NCI-H146 (cell line): ENCODE measurements at regions not wholly inside any gene's neighbourhood (a gene's known extent, or its start where the extent isn't known, plus 50 kb on each side); places are given as distances from the start of the nearest gene placed in this dataset.

Experiments
- DNase-seq: peaks from one replicate; lab custom pipeline; 2025; lab: John Stamatoyannopoulos, UW

- DNase-seq = no peak
Measured at GRCh38 chr6:151701911-151702562, 105.4 kb upstream of the ESR1 start.

DNA sequence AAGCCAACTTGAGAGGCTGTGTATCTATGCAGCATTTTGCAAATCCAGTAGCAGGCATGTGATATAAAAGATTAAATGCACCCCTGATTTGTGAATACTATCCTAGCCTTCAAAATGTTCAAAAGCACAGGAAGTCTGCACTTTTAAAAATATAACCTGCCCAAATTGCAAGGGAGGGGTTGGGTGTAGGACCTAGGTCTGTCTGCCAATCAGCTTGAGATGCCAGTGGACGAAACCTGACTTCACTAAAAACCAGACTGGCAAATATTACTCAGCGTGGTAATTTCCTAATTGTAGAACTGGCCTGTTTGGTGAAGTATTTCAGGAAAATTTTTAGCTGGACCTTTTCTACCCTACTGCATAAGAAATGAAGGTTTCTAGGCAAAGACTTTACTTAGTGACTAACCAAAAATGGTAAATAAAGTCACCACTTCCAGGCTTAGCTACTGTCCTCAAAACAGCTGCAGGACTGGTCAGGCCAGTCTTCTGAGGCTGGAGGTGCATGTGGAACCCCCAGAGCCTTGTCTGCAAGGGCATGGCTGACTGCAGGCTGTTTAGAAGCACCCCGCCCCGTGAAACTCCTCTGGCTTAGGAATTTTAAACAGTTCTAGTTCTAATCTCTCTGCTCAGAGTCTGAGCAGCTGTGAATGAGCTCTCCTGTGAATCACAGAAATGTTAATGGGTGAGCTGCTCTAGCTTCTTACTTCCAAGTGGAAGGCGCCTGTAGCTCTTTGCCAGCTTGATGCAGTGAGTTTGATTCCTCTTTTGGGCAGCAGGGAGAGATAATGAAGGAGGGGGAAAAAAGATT is 104.4 kb upstream of the ESR1 start:
- DNase-seq = no peak

- no peak for DNase-seq
Measured at GRCh38 chr6:151704383-151704782, 103.1 kb upstream of the ESR1 start.

DNA sequence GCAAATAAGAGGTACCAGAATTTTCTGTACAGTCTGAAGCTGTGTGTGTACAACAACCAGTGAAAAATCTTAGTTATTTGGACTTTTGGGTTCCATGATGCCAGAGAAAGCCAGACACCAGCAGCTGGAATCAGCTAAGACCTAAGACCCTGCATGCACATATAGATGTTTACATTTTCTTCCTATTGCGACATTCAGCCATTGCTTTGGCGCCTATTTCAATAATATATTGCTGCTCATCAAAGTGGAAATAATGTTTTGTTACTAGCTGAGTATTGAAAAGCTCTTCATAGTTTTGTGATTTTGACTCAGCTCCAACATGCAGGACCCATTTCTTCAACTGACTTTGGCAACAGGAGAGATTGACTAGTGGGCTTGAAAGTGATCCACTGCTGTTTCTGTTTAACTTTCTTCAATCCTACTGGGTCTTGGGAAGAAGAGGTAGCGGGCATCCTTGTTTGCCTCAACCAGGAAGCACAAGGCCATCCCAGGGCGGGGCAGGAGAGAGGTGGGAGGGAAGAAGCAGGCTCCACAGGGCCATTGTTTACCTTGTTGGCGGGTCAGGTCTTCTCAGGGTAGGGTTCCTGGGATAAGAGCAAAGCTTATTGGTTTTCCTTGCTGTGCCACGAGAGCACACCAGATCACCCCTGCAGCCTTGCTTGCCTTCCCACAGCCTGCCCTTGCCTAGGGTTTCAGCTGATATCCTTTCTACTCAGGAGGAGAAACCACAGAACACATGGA is 101.3 kb upstream of the ESR1 start:
- no peak for DNase-seq

GRCh38 chr6:151709329-151709728 is 98.2 kb upstream of the ESR1 start:
- no peak for DNase-seq

GRCh38 chr6:151716526-151716932 is 91.0 kb upstream of the ESR1 start:
- DNase-seq = no peak

- no peak for DNase-seq
Measured at GRCh38 chr6:151719070-151719469, 88.4 kb upstream of the ESR1 start.

- DNase-seq = no peak
Measured at GRCh38 chr6:151721146-151721545, 86.3 kb upstream of the ESR1 start.

DNA sequence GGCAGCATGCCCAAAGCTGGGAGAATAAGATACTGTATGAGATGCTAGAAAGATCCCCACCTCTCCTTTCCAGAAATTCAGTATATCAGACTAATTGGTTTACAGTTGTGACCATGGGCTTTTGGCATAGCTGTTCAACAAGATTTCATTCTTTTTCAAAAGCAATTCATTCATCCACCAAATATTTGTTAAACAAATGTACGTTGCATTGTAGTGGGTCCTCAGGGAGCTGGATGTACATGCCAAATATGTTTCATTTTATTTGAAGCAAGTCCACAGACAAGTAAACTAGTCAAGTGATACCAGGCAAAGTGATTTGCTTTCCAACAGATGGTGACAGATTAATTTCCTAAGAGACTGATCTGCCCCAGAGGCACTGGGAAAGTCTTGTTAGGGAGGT is 85.8 kb upstream of the ESR1 start:
- no peak for DNase-seq

- DNase-seq = no peak
Measured at GRCh38 chr6:151722342-151722741, 85.1 kb upstream of the ESR1 start.

- DNase-seq = no peak
Measured at GRCh38 chr6:151723152-151723551, 84.3 kb upstream of the ESR1 start.

- no peak for DNase-seq
Measured at GRCh38 chr6:151729829-151730495, 77.5 kb upstream of the ESR1 start.

DNA sequence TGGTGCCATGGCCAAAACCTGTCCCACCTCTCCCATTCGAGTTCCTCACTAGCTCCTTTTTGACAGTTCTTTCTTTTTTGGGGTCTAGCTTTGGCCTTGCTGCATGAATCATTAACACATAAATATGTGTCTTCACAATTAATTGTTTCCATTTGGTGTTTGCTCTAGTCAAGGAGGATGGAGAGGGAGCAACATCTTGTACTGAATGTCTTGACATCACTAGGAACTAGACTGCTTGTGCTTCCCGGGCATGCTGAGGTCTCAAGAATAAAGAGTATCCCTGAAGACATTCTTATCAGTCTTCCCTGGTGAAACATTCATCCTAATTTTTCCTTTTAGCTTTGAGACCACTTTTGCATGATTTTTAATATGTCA is 77.0 kb upstream of the ESR1 start:
- no peak for DNase-seq

DNA sequence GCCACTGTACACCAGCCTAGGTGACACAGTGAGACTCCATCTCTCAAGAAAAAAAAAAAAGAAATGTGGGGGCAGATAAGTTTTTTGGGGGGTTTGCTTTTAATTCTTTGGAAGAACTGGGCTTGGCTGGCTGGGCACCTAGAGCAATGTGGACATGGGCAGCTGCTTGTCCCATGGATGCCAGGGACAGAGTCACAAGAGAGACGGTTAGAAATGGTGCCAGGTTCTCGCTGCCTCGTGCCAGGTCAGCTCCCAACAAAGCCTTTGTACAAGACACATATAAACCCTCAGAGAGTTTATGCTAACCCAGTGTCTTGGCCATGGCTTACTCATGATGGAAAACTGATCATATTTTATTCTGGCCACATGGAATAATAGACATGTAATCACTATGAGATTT is 76.2 kb upstream of the ESR1 start:
- no peak for DNase-seq

GRCh38 chr6:151733680-151734320 is 73.7 kb upstream of the ESR1 start:
- no peak for DNase-seq

DNA sequence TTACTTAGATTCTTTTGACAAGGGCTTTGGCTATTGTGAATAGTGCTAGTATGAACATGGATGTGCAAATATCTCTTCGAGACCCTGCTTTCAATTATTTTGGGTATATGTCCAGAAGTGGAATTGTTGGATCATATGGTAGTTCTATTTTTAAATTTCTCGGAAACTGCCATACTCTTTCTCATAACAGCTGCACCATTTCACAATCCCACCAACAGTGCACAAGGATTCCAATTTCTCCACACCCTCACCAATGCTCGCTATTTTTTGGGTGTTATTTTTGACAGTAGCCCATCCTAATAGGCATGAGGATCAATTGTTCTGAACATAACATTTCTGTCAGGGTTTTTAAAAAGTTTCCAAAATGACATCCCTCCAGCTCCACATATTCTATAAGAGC is 69.2 kb upstream of the ESR1 start:
- DNase-seq = no peak

DNA sequence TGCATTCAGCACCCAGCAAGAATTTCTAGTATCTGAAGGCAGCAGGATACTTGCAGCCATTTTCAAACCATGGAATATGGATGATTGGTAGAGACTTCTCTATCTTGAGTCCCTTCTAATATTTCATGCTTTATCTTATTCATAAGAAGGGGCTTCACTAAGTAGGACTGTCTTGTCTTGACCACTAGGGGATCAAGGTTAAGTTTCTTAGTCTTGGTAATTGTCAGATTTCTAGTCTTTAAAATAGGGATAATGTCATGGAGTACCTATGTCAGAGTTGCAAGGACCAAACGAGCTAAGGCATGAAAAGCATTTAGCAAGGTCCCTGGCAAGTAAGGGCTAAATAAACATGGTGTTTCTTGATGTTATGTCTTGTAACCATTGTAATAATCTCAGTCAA is 68.5 kb upstream of the ESR1 start:
- DNase-seq = no peak

- no peak for DNase-seq
Measured at GRCh38 chr6:151740820-151741219, 66.7 kb upstream of the ESR1 start.

DNA sequence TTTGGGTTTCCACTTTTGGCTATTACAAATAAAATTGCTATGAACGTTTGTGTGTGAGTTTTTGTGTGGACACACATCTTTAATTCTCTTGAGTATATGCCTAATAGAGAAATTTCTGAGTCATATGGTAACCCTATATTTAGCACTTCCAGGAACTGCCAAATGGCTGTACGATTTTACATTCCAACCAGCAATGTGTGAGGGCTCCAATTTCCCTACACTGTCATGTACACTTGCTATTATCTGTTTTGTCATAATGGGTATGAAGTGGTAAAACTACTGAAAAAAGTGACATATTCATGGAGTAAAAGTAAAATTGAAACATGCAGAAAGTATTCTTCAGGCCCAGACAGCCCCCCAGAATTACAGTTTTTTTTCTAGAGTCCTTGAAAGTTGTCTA is 59.6 kb upstream of the ESR1 start:
- DNase-seq = no peak

GRCh38 chr6:151749341-151749740 is 58.1 kb upstream of the ESR1 start:
- no peak for DNase-seq

- DNase-seq = no peak
Measured at GRCh38 chr6:151753581-151753980, 53.9 kb upstream of the ESR1 start.

DNA sequence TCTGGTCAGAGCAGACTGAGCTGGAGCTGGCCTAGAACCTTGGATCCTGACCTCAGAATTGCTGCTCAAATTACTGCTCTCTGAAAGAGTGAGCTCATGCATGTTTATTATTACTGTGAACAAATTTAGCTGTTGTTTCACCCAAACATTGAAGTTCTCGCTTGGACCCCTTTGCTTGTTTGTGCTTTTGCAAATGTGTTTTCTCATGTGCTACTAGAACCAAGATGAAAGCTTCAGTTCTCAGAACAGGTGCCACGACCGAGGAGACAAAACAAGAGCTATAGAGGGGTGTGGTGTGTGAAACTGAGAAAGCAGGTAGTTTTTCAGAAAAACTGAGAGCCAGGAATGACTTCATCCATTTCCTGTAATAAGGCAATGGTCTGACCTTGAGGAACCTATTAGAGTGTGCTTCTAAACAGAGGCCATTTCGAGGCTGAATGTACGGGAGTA is 50.0 kb upstream of the ESR1 start:
- no peak for DNase-seq
